Sigmoid colon (tissue), 6 donors: ENCODE measurements at regions not wholly inside any gene's neighbourhood (a gene's known extent, or its start where the extent isn't known, plus 50 kb on each side); places are given as distances from the start of the nearest gene placed in this dataset.

ENCODE experiments used
- DNase-seq: peaks from one replicate; pipeline ENCODE4 v3.0.0-alpha.2; 2019
- H3K27ac ChIP-seq, 4 donors: fragments of 200-600 bp; sonication (generic); one replicate each; pipeline ENCODE4 v1.5.1; 2016 to 2019; ENCODE audit warnings: mild to moderate bottlenecking in 1 of 4
- H3K27me3 ChIP-seq, 3 donors: fragments of 200-600 bp; sonication (generic); one replicate each; pipeline ENCODE4 v1.5.1; 2019; ENCODE audit warnings: mild to moderate bottlenecking in 1 of 3
- H3K36me3 ChIP-seq, 4 donors: fragments of 200-600 bp; sonication (generic); one replicate each; pipeline ENCODE4 v1.5.1; 2016 to 2019
- H3K4me1 ChIP-seq, 4 donors: fragments of 200-600 bp; sonication (generic); one replicate each; pipeline ENCODE4 v1.5.1; 2017 to 2019
- H3K4me3 ChIP-seq, 4 donors: fragments of 200-600 bp; sonication (generic); one replicate each; pipeline ENCODE4 v1.5.1; 2017 to 2019; ENCODE audit warnings: mild to moderate bottlenecking in 2 of 4, moderate library complexity in 1 of 4
- H3K9me3 ChIP-seq, 4 donors: fragments of 200-600 bp in 3 of 4; sonication (generic) in 3 of 4; one replicate each; pipeline versions ENCODE4 v1.5.1 to v1.6.1; 2013 to 2019
- EP300 ChIP-seq, 4 donors: sonication (generic); formaldehyde crosslinking; IDR thresholded peaks; one replicate each; pipeline ENCODE4 v1.6.1; 2017; ENCODE audit warnings: antibody characterized with exemption in 4 of 4
- POLR2A ChIP-seq, 2 donors: fragments of 450-650 bp; IDR thresholded peaks; one replicate each; pipeline ENCODE4 v1.6.1; 2016; ENCODE audit warnings: antibody characterized with exemption in 2 of 2, mild to moderate bottlenecking in 2 of 2, moderate library complexity in 2 of 2
- POLR2AphosphoS5 ChIP-seq, 4 donors: sonication (generic); formaldehyde crosslinking; IDR thresholded peaks; one replicate each; pipeline ENCODE4 v1.6.1; 2017; ENCODE audit warnings: antibody characterized with exemption in 4 of 4
- WGBS, 2 donors: extraction: QIAGEN DNeasy Blood & Tissue Kit; methylation state at CpG; one replicate each; pipeline ENCODE4 v1.1.7; 2013; 5-methylcytosine and 5-hydroxymethylcytosine counted together
- intact Hi-C: fragments of 100-400 bp; cut with DNase I; formaldehyde crosslinking; loops from one replicate; pipeline ENCODE4 v1.15.1; 2023
- TF ChIP-seq, protein P1 (sequence below), 4 experiments: fragments of 450-650 bp in 3 of 4; fragments of 200-600 bp in 1 of 4; IDR thresholded peaks; one replicate each; pipeline ENCODE4 v1.5.1; 2016 to 2019; ENCODE audit warnings: antibody characterized with exemption in 4 of 4, mild to moderate bottlenecking in 3 of 4, moderate library complexity in 2 of 4
- donor health status: healthy with polysubstance abuse.
- donor health status: healthy.

DNA sequence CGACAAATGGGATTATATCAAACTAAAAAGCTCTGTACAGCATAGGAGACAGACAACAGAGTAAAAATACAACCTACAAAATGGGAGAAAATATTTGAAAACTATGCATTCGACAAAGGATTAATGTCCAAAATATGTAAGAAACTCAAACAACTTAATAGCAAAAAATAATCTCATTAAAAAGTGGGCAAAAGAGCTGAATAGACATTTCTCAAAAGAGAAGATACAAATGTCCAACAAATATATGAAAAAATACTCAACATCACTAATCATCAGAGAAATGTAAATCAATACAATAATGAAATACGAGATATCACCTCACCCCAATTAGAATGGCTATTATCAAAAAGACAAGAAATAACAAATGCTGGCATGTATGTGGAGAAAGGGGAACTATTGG is 272.9 kb downstream of the KLHL13 start:
- DNase-seq, result no peak
- 85 to 89% methylated on average over 3 of the region's 3 CpGs for WGBS, 2 donors
- intact Hi-C loops, result no loop called here
- Histone ChIP-seq H3K27ac (no peak overlapping the region), H3K27me3 (no peaks in the 10 kb centered on the region), H3K4me1 (no peaks in the 10 kb centered on the region), H3K9me3 (no peaks in the 10 kb centered on the region), H3K36me3 (no peaks in the 10 kb centered on the region), H3K4me3 (no peak overlapping the region)
- TF ChIP-seq, protein P1, sequence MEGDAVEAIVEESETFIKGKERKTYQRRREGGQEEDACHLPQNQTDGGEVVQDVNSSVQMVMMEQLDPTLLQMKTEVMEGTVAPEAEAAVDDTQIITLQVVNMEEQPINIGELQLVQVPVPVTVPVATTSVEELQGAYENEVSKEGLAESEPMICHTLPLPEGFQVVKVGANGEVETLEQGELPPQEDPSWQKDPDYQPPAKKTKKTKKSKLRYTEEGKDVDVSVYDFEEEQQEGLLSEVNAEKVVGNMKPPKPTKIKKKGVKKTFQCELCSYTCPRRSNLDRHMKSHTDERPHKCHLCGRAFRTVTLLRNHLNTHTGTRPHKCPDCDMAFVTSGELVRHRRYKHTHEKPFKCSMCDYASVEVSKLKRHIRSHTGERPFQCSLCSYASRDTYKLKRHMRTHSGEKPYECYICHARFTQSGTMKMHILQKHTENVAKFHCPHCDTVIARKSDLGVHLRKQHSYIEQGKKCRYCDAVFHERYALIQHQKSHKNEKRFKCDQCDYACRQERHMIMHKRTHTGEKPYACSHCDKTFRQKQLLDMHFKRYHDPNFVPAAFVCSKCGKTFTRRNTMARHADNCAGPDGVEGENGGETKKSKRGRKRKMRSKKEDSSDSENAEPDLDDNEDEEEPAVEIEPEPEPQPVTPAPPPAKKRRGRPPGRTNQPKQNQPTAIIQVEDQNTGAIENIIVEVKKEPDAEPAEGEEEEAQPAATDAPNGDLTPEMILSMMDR (IDR thresholded peaks at IDR 0.05), result no peak
- no peak for TF ChIP-seq EP300 (IDR thresholded peaks at IDR 0.05)
- TF ChIP-seq POLR2A (IDR thresholded peaks at IDR 0.05), result no peak
- TF ChIP-seq POLR2AphosphoS5 (IDR thresholded peaks at IDR 0.05), result no peak

DNA sequence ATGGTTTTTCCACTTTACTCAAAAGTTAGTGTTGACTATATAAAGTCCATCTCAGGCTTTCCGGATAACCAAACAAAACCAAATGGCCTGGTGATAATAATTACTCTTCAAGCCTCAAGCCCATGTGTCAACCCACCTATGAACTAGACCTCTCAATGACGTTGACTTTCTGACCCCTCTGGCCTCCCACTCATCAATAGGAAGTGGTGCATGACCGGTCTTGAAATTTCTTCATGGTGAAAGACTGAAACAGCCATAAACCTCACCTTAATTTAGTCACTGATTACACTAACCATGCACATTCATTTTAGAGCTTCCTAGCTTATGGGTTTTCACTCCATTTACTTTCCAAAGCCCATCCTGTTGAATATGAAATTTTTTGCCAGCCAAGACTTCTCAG is 276.0 kb downstream of the KLHL13 start:
- DNase-seq, result no peak
- Histone ChIP-seq H3K27ac (no peak overlapping the region), H3K4me1 (no peaks in the 10 kb centered on the region), H3K36me3 (no peaks in the 10 kb centered on the region), H3K9me3 (no peaks in the 10 kb centered on the region), H3K4me3 (no peak overlapping the region), H3K27me3 (no peaks in the 10 kb centered on the region)
- TF ChIP-seq, protein P1 (IDR thresholded peaks at IDR 0.05), result no peak
- TF ChIP-seq EP300 (IDR thresholded peaks at IDR 0.05) (no peak), POLR2AphosphoS5 (IDR thresholded peaks at IDR 0.05) (no peak), POLR2A (IDR thresholded peaks at IDR 0.05) (no peak)
- WGBS, 2 donors, result 80 to 85% methylated on average over 3 of the region's 3 CpGs
- intact Hi-C loops, result no loop called here

GRCh38 chrX:117839544-117839943 is 277.1 kb downstream of the KLHL13 start:
- DNase-seq, result no peak
- no peaks in the 10 kb centered on the region for H3K9me3 ChIP-seq
- intact Hi-C loops, result no loop called here
- H3K4me3 ChIP-seq, result no peak overlapping the region
- H3K36me3 ChIP-seq, result no peaks in the 10 kb centered on the region
- no peaks in the 10 kb centered on the region for H3K27me3 ChIP-seq
- TF ChIP-seq POLR2A (IDR thresholded peaks at IDR 0.05) (no peak), POLR2AphosphoS5 (IDR thresholded peaks at IDR 0.05) (no peak)
- no peaks in the 10 kb centered on the region for H3K4me1 ChIP-seq
- WGBS, 2 donors, result 88 to 92% methylated on average over 1 of the region's 1 CpG
- no peak overlapping the region for H3K27ac ChIP-seq

DNA sequence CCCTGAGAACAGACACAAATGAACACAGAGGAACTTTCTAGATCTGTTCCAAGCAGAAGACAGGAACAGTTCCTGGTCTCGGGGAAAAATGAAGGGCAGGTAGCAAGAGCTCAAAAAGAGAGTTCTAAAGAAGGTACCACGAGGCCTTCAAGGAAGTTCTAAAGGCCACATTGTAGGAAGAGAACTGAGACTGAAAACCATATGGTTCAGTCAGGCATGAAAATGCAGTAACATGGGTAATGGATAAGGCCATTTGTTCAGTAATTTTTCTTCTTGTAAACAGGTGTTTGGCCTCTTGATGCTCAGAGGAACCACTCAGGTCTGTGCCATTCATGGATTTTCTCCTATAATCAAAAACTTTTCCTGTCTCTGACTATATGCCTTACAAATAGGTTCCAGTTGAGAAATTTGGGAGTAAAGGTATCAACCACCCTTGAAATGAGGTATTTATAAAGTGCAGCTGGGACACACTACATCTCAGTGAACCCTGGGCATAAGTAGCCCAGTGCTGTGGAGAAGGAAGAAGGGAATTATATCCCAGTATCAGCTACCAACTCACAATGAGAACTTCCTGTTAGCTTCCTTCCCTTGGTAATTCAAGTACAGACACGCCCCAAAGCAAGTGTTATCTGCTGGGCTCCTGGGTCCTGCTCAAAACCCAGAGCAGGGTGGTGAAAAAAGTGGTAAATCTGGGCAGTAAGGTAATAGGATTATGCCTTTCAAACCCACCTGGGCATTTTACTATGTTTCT is 277.9 kb downstream of the KLHL13 start:
- TF ChIP-seq POLR2AphosphoS5 (IDR thresholded peaks at IDR 0.05) (no peak), EP300 (IDR thresholded peaks at IDR 0.05) (no peak), POLR2A (IDR thresholded peaks at IDR 0.05) (no peak)
- TF ChIP-seq, protein P1 (IDR thresholded peaks at IDR 0.05), result no peak
- no peaks in the 10 kb centered on the region for H3K36me3 ChIP-seq
- no peak for DNase-seq
- no peaks in the 10 kb centered on the region for H3K27me3 ChIP-seq
- H3K9me3 ChIP-seq, result no peaks in the 10 kb centered on the region
- no peak overlapping the region for H3K4me3 ChIP-seq
- 67 to 69% methylated on average over 3 of the region's 3 CpGs for WGBS, 2 donors
- H3K4me1 ChIP-seq, result no peaks in the 10 kb centered on the region
- no peak overlapping the region for H3K27ac ChIP-seq
- intact Hi-C loops, result no loop called here

GRCh38 chrX:117835034-117835433 is 281.6 kb downstream of the KLHL13 start:
- Histone ChIP-seq H3K27ac (no peak overlapping the region), H3K27me3 (no peaks in the 10 kb centered on the region), H3K4me1 (no peaks in the 10 kb centered on the region), H3K36me3 (no peaks in the 10 kb centered on the region), H3K4me3 (no peak overlapping the region), H3K9me3 (no peaks in the 10 kb centered on the region)
- 40 to 51% methylated on average over 3 of the region's 3 CpGs for WGBS, 2 donors
- intact Hi-C loops, result no loop called here
- TF ChIP-seq, protein P1 (IDR thresholded peaks at IDR 0.05), result no peak
- TF ChIP-seq POLR2AphosphoS5 (IDR thresholded peaks at IDR 0.05) (no peak), EP300 (IDR thresholded peaks at IDR 0.05) (no peak), POLR2A (IDR thresholded peaks at IDR 0.05) (no peak)
- no peak for DNase-seq
